Psoas muscle (tissue), 7 donors: ENCODE measurements at regions not wholly inside any gene's neighbourhood (a gene's known extent, or its start where the extent isn't known, plus 50 kb on each side); places are given as distances from the start of the nearest gene placed in this dataset.
"Not testable (repeated sequence)": the region's sequence is repeated elsewhere in the genome, so short reads cannot be mapped to it uniquely, and the experiment has no call there.

ENCODE experiments used
- ATAC-seq, 4 donors: fragments of 200-7000 bp; cut with Tn5 transposase; one replicate each; pipeline ENCODE4 v1.9.1; 2020; ENCODE audit warnings: moderate library complexity in 3 of 4, mild to moderate bottlenecking in 2 of 4
- DNase-seq, 2 donors: peaks; one replicate each; pipeline ENCODE4 v3.0.0-alpha.2; 2020
- H3K27ac ChIP-seq: fragments of 200-600 bp; one replicate; pipeline ENCODE4 v1.8.0; 2022
- H3K27me3 ChIP-seq, 3 donors: fragments of 200-600 bp in 1 of 3; one replicate each; pipeline versions ENCODE4 v1.6.1 to v1.8.0; 2013 to 2022; ENCODE audit warnings: low read length in 2 of 3, mild to moderate bottlenecking in 2 of 3, moderate library complexity in 1 of 3; ENCODE audit not compliant: insufficient read depth in 3 of 3
- H3K36me3 ChIP-seq, 2 donors: fragments of 200-600 bp in 1 of 2; one replicate each; pipeline versions ENCODE4 v1.6.1 to v1.8.0; 2013 to 2022; ENCODE audit warnings: low read depth in 1 of 2, mild to moderate bottlenecking in 1 of 2, moderate library complexity in 1 of 2; ENCODE audit not compliant: insufficient read depth in 1 of 2
- H3K4me1 ChIP-seq: fragments of 200-600 bp; one replicate; pipeline ENCODE4 v1.8.0; 2022
- H3K4me3 ChIP-seq: fragments of 200-600 bp; one replicate; pipeline ENCODE4 v1.8.0; 2022; ENCODE audit warnings: mild to moderate bottlenecking
- H3K9me3 ChIP-seq: fragments of 200-600 bp; one replicate; pipeline ENCODE4 v1.8.0; 2022
- CTCF ChIP-seq: fragments of 200-600 bp; IDR thresholded peaks from one replicate; pipeline ENCODE4 v1.8.0; 2022; ENCODE audit warnings: antibody characterized with exemption
- WGBS, 3 donors: extraction: QIAGEN DNeasy Blood & Tissue Kit; methylation state at CpG; one replicate each; pipeline versions ENCODE4 v1.1.6 to v1.1.7; 2013; 5-methylcytosine and 5-hydroxymethylcytosine counted together
- intact Hi-C, 2 donors: fragments of 100-400 bp; cut with DNase I; formaldehyde crosslinking; loops; one replicate each; pipeline versions ENCODE4 v1.11.0 to v1.14.2; 2022
- donor health status: healthy with polysubstance abuse.
- donor health status: DM: no; HTN: no; CAD: no; lungs with moderate emphysema.
- donor health status: Bipolar disorder and iron deficiency.
- donor health status: healthy.
- donor health status: DM: yes; HTN: yes; CAD: no.
- donor health status: DM: no; HTN: no; CAD: no.
- donor health status: DM: yes; HTN: yes; CAD: no.

GRCh38 chr1:99370476-99370875, 106.2 kb downstream of the PLPPR4 start:
- DNase-seq (no peak), ATAC-seq (no peak)
- no peaks in the 10 kb centered on the region for H3K27me3 ChIP-seq
- H3K36me3 ChIP-seq: no peaks in the 10 kb centered on the region
- WGBS, 3 donors: 82 to 89% (median 89%) methylated on average over 1 of the region's 1 CpG
- H3K4me3 ChIP-seq: no peak overlapping the region
- intact Hi-C loops: no loop called here
- H3K4me1 ChIP-seq: no peaks in the 10 kb centered on the region
- no peak overlapping the region for H3K27ac ChIP-seq
- TF ChIP-seq CTCF: no peak
- H3K9me3 ChIP-seq: no peaks in the 10 kb centered on the region

- ATAC-seq (no peak), DNase-seq (no peak)
- no peaks in the 10 kb centered on the region for H3K9me3 ChIP-seq
- H3K27me3 ChIP-seq: no peaks in the 10 kb centered on the region
- intact Hi-C loops: no loop called here
- no peak overlapping the region for H3K27ac ChIP-seq
- H3K4me3 ChIP-seq: no peak overlapping the region
- H3K4me1 ChIP-seq: no peaks in the 10 kb centered on the region
- WGBS, 3 donors: 68 to 78% (median 76%) methylated on average over 1 of the region's 1 CpG
- no peaks in the 10 kb centered on the region for H3K36me3 ChIP-seq
- no peak for TF ChIP-seq CTCF
Measured at GRCh38 chr1:99371413-99371812, 107.1 kb downstream of the PLPPR4 start.

- Histone ChIP-seq H3K36me3 (no peaks in the 10 kb centered on the region), H3K27ac (no peak overlapping the region), H3K4me1 (no peaks in the 10 kb centered on the region), H3K4me3 (no peak overlapping the region), H3K9me3 (no peaks in the 10 kb centered on the region), H3K27me3 (no peaks in the 10 kb centered on the region)
- DNase-seq (no peak), ATAC-seq (no peak)
- no peak for TF ChIP-seq CTCF
- intact Hi-C loops: no loop called here
- WGBS, 3 donors: 58 to 74% (median 68%) methylated on average over 9 of the region's 9 CpGs
Measured at GRCh38 chr1:99374109-99374508, 109.8 kb downstream of the PLPPR4 start.

- H3K27me3 ChIP-seq, H3K4me3 ChIP-seq, ATAC-seq, intact Hi-C loops, H3K36me3 ChIP-seq, H3K9me3 ChIP-seq, H3K27ac ChIP-seq, DNase-seq, H3K4me1 ChIP-seq: not testable (repeated sequence)
Measured at GRCh38 chr1:99374693-99375092, 110.4 kb downstream of the PLPPR4 start.

- no peak for TF ChIP-seq CTCF
- Histone ChIP-seq H3K4me1 (no peaks in the 10 kb centered on the region), H3K27me3 (no peaks in the 10 kb centered on the region), H3K4me3 (no peak overlapping the region), H3K36me3 (no peaks in the 10 kb centered on the region), H3K27ac (no peak overlapping the region), H3K9me3 (no peaks in the 10 kb centered on the region)
- ATAC-seq (no peak), DNase-seq (no peak)
- intact Hi-C loops: no loop called here
- 27 to 50% (median 30%) methylated on average over 4 of the region's 4 CpGs for WGBS, 3 donors
Measured at GRCh38 chr1:99384021-99384420, 119.7 kb downstream of the PLPPR4 start.
